GM12865 (cell line): ENCODE measurements at regions not wholly inside any gene's neighbourhood (a gene's known extent, or its start where the extent isn't known, plus 50 kb on each side); places are given as distances from the start of the nearest gene placed in this dataset.
A peak's percentile ranks its signal among the peaks of the same experiment; 100 is the strongest.

ENCODE experiments used
- DNase-seq: peaks from one replicate; pipeline ENCODE4 v3.0.0; 2010; ENCODE audit warnings: low read depth
- H3K4me3 ChIP-seq: 2 replicates; pipeline ENCODE4 v1.5.1; 2011; ENCODE audit warnings: mild to moderate bottlenecking, low read depth, low read length, control low read depth
- TF ChIP-seq, protein P1 (sequence below): IDR thresholded peaks from 2 replicates; pipeline ENCODE4 v1.5.1; 2011; ENCODE audit warnings: low read length, control low read depth, low read depth, inconsistent platforms; ENCODE audit not compliant: insufficient read depth; ENCODE audit errors: missing control alignments

DNA sequence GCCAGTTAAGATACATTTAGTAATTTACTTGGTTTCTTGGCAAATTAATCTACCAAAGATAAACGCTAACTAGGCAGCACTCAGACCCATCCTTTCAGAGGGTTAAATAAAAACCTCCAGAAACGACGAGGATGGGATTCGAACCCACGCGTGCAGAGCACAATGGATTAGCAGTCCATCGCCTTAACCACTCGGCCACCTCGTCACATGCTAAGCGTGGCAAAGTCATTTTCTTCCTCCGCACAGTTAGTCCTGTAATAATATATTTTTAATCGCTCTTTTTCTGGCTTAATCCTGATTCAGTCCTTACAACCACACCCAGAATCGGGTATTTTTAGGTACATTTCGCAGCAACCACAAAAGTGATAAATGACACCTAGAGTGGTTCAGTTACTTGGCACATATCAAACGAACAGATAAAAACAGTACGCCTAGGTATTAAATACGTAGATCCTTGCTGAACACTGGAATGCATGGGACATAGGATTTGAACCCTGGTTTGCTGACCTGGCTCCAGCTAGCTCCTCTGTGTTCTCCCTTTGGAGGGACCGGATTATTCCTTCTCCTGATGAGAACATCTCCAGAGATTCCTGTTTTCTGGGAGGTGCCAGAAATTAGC lies 71.6 kb downstream of the GPX5 start:
- TF ChIP-seq, protein P1, sequence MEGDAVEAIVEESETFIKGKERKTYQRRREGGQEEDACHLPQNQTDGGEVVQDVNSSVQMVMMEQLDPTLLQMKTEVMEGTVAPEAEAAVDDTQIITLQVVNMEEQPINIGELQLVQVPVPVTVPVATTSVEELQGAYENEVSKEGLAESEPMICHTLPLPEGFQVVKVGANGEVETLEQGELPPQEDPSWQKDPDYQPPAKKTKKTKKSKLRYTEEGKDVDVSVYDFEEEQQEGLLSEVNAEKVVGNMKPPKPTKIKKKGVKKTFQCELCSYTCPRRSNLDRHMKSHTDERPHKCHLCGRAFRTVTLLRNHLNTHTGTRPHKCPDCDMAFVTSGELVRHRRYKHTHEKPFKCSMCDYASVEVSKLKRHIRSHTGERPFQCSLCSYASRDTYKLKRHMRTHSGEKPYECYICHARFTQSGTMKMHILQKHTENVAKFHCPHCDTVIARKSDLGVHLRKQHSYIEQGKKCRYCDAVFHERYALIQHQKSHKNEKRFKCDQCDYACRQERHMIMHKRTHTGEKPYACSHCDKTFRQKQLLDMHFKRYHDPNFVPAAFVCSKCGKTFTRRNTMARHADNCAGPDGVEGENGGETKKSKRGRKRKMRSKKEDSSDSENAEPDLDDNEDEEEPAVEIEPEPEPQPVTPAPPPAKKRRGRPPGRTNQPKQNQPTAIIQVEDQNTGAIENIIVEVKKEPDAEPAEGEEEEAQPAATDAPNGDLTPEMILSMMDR = no peak
- H3K4me3 ChIP-seq = no peak overlapping the region
- DNase-seq = peak; percentile 46

DNA sequence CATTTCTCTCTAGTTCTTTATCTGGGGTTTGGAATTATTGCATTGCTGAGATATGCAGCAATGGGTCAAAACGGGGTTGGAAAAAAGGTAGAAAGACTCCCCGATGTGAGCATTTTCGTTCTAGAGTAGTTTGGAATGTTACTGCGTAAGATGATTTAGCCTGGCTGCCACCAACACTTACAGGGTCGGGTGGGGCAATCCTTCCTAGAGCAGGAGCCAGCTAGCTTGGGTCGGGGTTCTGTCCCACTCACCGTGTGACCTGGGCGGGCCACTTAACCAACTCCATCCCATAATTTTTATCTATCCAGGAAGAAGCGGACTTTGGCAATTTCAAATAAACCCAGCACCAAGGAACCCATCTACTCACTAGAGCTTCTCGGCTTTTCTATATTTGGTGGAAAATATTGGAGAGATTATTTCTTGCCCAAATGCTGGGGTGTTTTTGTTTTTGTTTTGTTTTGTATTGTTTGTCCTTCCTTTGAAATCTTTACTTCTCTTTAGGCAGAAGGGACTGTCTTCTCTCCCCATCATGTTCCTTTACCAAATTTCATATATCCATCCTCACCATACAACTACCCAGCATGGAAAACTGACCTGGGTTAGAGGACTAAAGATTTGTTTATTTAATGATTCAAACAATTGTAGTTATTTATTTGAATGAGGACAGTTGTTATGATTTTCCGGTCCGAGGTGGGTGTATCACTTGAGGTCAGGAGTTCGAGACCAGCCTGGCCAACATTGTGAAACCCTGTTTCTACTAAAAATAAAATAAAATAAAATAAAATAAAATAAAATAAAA lies 72.4 kb downstream of the GPX5 start:
- TF ChIP-seq, protein P1 = no peak
- no peak overlapping the region for H3K4me3 ChIP-seq
- DNase-seq = no peak

DNA sequence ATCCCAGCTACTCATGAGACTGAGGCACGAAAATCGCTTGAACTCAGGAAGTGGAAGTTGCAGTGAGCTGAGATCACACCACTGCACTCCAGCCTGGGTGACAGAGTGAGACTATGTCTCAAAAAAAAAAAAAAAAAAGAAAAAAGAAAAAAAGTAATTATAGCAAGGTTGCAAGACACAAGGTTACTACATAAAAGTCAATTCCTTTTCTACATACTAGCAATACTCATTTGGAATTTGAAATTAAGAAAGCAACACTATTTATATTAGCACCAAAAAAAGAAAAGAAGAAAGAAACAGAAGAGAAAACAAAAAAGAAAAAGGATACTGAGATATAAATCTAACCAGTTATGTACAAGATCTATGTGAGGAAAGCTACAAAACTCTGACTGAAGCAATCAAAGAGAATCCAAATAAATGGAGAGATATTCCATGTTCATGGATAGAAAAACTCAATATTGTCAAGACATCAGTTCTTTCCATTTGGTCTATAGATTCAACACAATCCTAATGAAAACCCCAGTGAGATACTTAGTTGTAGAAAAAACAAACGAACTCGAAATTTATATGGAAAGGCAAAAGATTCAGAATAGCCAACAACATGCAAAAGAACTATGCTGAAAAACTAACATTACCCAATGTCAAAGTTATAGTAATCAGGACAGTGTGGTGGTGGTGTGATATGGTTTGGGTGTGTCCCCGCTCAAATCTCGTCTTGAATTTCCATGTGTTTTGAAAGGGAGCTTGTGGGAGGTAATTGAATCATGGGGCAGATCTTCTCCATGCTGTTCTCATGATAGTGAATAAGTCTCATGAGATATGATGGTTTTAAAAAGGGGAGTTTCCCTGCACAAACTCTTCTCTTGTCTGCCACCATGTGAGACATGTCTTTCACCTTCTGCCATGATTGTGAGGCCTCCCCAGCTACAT lies 73.3 kb downstream of the GPX5 start:
- H3K4me3 ChIP-seq = no peak overlapping the region
- DNase-seq = no peak
- TF ChIP-seq, protein P1 = no peak

DNA sequence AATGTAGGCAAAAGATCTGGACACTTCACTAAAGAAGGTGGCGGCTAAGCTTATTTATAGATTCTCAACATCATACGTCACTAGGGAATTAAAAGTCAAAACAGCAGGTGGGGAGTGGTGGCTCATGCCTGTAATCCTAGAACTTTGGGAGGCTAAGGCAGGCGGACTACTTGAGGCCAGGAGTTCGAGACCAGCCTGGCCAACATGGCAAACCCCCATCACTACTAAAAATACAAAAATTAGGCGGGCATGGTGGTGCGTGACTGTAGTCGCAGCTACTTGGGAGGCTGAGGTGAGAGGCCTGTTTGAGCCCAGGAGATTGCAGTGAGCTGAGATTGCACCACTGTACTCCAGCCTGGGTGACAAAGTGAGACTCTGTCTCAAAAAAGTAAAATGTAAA lies 74.6 kb downstream of the GPX5 start:
- TF ChIP-seq, protein P1 = no peak
- no peak overlapping the region for H3K4me3 ChIP-seq
- no peak for DNase-seq

DNA sequence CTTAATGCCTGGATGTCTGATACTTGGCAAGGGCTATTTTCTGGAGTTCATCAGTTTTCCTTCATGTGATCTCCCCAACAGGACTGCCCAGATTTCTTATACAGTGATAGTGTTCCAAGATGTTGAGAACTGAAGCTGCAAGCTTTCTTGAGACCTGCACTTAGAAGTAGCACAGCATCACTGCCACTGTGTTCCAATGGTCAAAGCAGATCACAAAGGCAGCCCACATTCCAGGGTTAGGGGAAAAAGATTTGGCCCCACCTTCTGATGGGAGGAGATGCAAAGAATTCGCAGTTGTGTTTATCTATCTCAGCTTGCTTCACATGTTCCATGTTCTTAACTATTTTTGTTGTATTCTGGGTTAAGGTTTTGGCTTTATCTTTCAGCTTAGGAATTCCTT lies 78.2 kb downstream of the GPX5 start:
- DNase-seq = no peak
- TF ChIP-seq, protein P1 = no peak
- no peak overlapping the region for H3K4me3 ChIP-seq

DNA sequence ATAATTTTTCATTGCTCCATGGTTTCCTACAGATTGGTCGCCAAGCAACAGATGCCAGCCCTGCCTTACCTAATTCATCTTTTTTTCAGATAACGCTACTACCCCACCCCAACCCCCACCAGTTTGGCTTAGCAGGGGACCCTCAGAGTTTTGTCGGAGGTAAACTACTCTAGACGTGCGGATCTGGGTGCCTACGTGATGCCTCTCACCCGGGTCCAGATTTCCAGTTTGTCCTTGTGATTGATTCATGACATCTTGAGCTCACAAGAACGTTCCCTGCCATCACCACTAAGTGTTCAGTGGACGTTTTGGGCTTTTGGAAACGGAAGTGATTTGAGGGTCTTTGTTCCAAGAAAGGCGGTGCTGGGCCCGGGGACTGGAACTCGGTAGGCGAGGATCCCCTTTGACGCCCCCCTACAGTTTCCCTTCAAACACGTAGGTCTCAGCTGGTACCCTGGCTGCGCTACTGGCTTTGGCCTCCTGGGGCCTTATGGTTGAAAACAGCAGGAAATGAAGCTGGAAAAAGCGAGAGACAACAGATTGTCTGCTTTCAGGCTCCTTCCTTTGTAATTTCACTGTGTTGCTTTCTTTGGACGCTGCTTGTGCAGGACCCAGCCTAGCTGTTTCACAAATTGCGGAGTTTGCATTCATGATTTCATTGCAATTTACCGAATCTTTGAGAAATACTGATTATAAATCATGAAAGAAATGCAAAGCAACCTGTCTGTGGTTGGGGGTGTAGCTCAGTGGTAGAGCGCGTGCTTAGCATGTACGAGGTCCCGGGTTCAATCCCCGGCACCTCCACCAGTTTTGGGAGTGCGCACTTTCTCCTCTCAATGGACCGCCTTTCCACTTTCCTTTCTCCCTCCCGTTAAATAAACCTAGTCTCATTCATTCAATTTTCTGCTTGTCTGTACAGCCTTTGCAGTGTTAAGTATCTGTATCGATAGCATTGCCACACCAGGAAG lies 81.0 kb downstream of the GPX5 start:
- DNase-seq = peak; percentile 75
- TF ChIP-seq, protein P1 = peak; percentile 29
- H3K4me3 ChIP-seq = peak overlapping the region; percentile 37
